IMR-90 (cell line): ENCODE measurements at regions not wholly inside any gene's neighbourhood (a gene's known extent, or its start where the extent isn't known, plus 50 kb on each side); places are given as distances from the start of the nearest gene placed in this dataset.

Source experiments
- ATAC-seq: fragments of 200-7000 bp; cut with Tn5 transposase; 2 replicates; pipeline ENCODE4 v1.9.1; 2020; ENCODE audit warnings: low read depth, mild to moderate bottlenecking, moderate library complexity
- BruUV-seq: library from RNA; stranded (reverse); fragments of 400-500 nt; replicated peaks from 2 replicates; lab custom pipeline; 2021; lab: Mats Ljungman, UMichigan
- CTCF ChIA-PET: fragments of 300-600 bp; formaldehyde crosslinking; extraction: SDS; loops from one replicate; lab custom pipeline; 2021; ENCODE audit warnings: antibody characterized with exemption; lab: Yijun Ruan, JAX
- POLR2A ChIA-PET: fragments of 300-600 bp; sonication (Branson Sonifier 250); formaldehyde crosslinking; loops from one replicate; lab custom pipeline; 2022; ENCODE audit warnings: antibody characterized with exemption; ENCODE audit not compliant: unreplicated experiment; lab: Charles Lee
- DNase-seq: peaks from one replicate; pipeline ENCODE4 v3.0.0; 2013
- H2AFZ ChIP-seq: replicated peaks from 2 replicates; pipeline ENCODE3; 2013; ENCODE audit warnings: low read length, mild to moderate bottlenecking; ENCODE audit not compliant: poor library complexity
- H2AK5ac ChIP-seq: 2 replicates; pipeline ENCODE4 v1.6.1; 2013; ENCODE audit warnings: low read depth, low read length, inconsistent platforms
- H2AK9ac ChIP-seq: replicated peaks from 2 replicates; pipeline ENCODE3; 2013; ENCODE audit warnings: mild to moderate bottlenecking, low read depth, low read length, moderate library complexity; ENCODE audit not compliant: poor library complexity
- H2BK120ac ChIP-seq: 2 replicates; pipeline ENCODE4 v1.6.1; 2013; ENCODE audit warnings: low read depth, low read length, inconsistent platforms
- H2BK15ac ChIP-seq: 3 replicates; pipeline ENCODE4 v1.6.1; 2013; ENCODE audit warnings: low read depth, low read length, inconsistent platforms
- H2BK20ac ChIP-seq: 2 replicates; pipeline ENCODE4 v1.6.1; 2013; ENCODE audit warnings: low read depth, mild to moderate bottlenecking, inconsistent platforms, low read length, moderate library complexity
- H2BK5ac ChIP-seq: 2 replicates; pipeline ENCODE4 v1.6.1; 2013; ENCODE audit warnings: mild to moderate bottlenecking, low read depth, low read length, inconsistent platforms; ENCODE audit not compliant: poor library complexity, severe bottlenecking
- H3K14ac ChIP-seq: replicated peaks from 2 replicates; pipeline ENCODE4 v1.6.1; 2013; ENCODE audit warnings: low read depth, low read length, inconsistent platforms
- H3K18ac ChIP-seq: 2 replicates; pipeline ENCODE4 v1.6.1; 2013; ENCODE audit warnings: low read depth, low read length, control low read depth
- H3K23ac ChIP-seq: 2 replicates; pipeline ENCODE4 v1.6.1; 2013; ENCODE audit warnings: low read depth, low read length, inconsistent platforms
- H3K27ac ChIP-seq: 2 replicates; pipeline ENCODE4 v1.5.1; 2013; ENCODE audit warnings: mild to moderate bottlenecking, control low read depth, low read length; ENCODE audit not compliant: insufficient read depth
- H3K27me3 ChIP-seq: 2 replicates; pipeline ENCODE4 v1.6.1; 2013; ENCODE audit warnings: low read length; ENCODE audit not compliant: control insufficient read depth, insufficient read depth
- H3K36me3 ChIP-seq: 2 replicates; pipeline ENCODE4 v1.6.1; 2013; ENCODE audit warnings: low read length, mixed read lengths; ENCODE audit not compliant: control insufficient read depth, insufficient read depth
- H3K4ac ChIP-seq: 2 replicates; pipeline ENCODE4 v1.6.1; 2013; ENCODE audit warnings: low read depth, low read length, inconsistent platforms
- H3K4me1 ChIP-seq: 2 replicates; pipeline ENCODE4 v1.6.1; 2013; ENCODE audit warnings: low read length, mixed read lengths; ENCODE audit not compliant: control insufficient read depth, insufficient read depth
- H3K4me2 ChIP-seq: 2 replicates; pipeline ENCODE4 v1.6.1; 2013; ENCODE audit warnings: low read depth, mild to moderate bottlenecking, control low read depth, low read length, moderate library complexity
- H3K4me3 ChIP-seq: 2 replicates; pipeline ENCODE4 v1.5.1; 2013; ENCODE audit warnings: low read depth, mild to moderate bottlenecking, control low read depth, low read length, moderate library complexity; ENCODE audit not compliant: insufficient read depth
- H3K56ac ChIP-seq: 2 replicates; pipeline ENCODE4 v1.6.1; 2013; ENCODE audit warnings: low read length, inconsistent platforms; ENCODE audit not compliant: insufficient read depth; ENCODE audit errors: extremely low read depth
- H3K79me1 ChIP-seq, 2 experiments: 2 replicates each; pipeline ENCODE4 v1.6.1; 2013; ENCODE audit warnings: low read length in 2 of 2, inconsistent platforms in 1 of 2, low read depth in 1 of 2
- H3K9ac ChIP-seq: 2 replicates; pipeline ENCODE4 v1.6.1; 2013; ENCODE audit warnings: low read depth, low read length, control low read depth
- H3K9me1 ChIP-seq: 2 replicates; pipeline ENCODE4 v1.6.1; 2013; ENCODE audit warnings: low read length, inconsistent platforms; ENCODE audit not compliant: insufficient read depth
- H3K9me3 ChIP-seq: 2 replicates; pipeline ENCODE4 v1.6.1; 2013; ENCODE audit warnings: low read length; ENCODE audit not compliant: control insufficient read depth, insufficient read depth
- H4K20me1 ChIP-seq: 2 replicates; pipeline ENCODE4 v1.6.1; 2013; ENCODE audit warnings: low read length, inconsistent platforms; ENCODE audit not compliant: insufficient read depth
- H4K5ac ChIP-seq: 2 replicates; pipeline ENCODE4 v1.6.1; 2013; ENCODE audit warnings: mild to moderate bottlenecking, low read depth, low read length, control low read depth
- H4K8ac ChIP-seq, 2 experiments: 2 replicates each; pipeline ENCODE4 v1.6.1; 2013; ENCODE audit warnings: low read depth in 2 of 2, low read length in 2 of 2, control low read depth in 1 of 2, inconsistent platforms in 1 of 2
- H4K91ac ChIP-seq: 2 replicates; pipeline ENCODE4 v1.6.1; 2013; ENCODE audit warnings: low read depth, low read length, inconsistent platforms; ENCODE audit not compliant: insufficient read depth
- BHLHE40 ChIP-seq: fragments of 150-350 bp; IDR thresholded peaks from 2 replicates; pipeline ENCODE4 v1.6.1; 2016; ENCODE audit warnings: mild to moderate bottlenecking, low read depth, low read length
- MXI1 ChIP-seq: IDR thresholded peaks from 2 replicates; pipeline ENCODE4 v1.6.1; 2012; ENCODE audit warnings: low read depth, mild to moderate bottlenecking, low read length, moderate library complexity, borderline replicate concordance
- RCOR1 ChIP-seq: IDR thresholded peaks from 2 replicates; pipeline ENCODE4 v1.6.1; 2012; ENCODE audit warnings: mild to moderate bottlenecking, low read length, improper control_type of control experiment; ENCODE audit not compliant: insufficient replicate concordance
- SMC3 ChIP-seq: fragments of 150-350 bp; IDR thresholded peaks from 2 replicates; pipeline ENCODE4 v1.6.1; 2016; ENCODE audit warnings: low read depth, mild to moderate bottlenecking, antibody characterized with exemption, low read length, moderate library complexity
- USF2 ChIP-seq: fragments of 150-350 bp; IDR thresholded peaks from 2 replicates; pipeline ENCODE4 v1.6.1; 2017; ENCODE audit warnings: mild to moderate bottlenecking, antibody characterized with exemption, low read length, low read depth
- WGBS, 2 experiments: methylation state at CpG; one replicate each; pipeline versions ENCODE4 v1.1.5 to v1.1.7; 2013; ENCODE audit warnings: missing lambda C conversion rate in 2 of 2; ENCODE audit not compliant: insufficient read length in 1 of 2; ENCODE audit errors: extremely low coverage in 2 of 2; 5-methylcytosine and 5-hydroxymethylcytosine counted together
- dilution Hi-C: fragments of 300-500 bp; cut with HindIII; formaldehyde crosslinking; loops from one replicate; pipeline ENCODE4 v1.14.3; 2018; ENCODE audit warnings: low sequenced_read_pairs; ENCODE audit not compliant: unreplicated experiment
- in situ Hi-C: fragments of 300-500 bp; cut with MboI; formaldehyde crosslinking; loops from 3 replicates; pipeline ENCODE4 v1.14.3; 2019; ENCODE audit warnings: low sequenced_read_pairs, inconsistent platforms, mixed read lengths
- intact Hi-C: fragments of 100-400 bp; cut with micrococcal nuclease; formaldehyde crosslinking; loops from 2 replicates; pipeline ENCODE4 v1.10.0; 2022

GRCh38 chr5:39631958-39632357, 207.2 kb upstream of the DAB2 start:
- ATAC-seq (no peak), DNase-seq (no peak)
- dilution Hi-C loops (no loop called here), in situ Hi-C loops (no loop called here), intact Hi-C loops (no loop called here)
- Histone ChIP-seq H2BK20ac (no peak overlapping the region), H2AK5ac (no peak overlapping the region), H4K8ac (no peak overlapping the region), H3K9ac (no peak overlapping the region), H2BK5ac (no peak overlapping the region), H2BK120ac (no peak overlapping the region), H3K79me1 (no peaks in the 10 kb centered on the region), H3K27ac (no peak overlapping the region), H4K91ac (no peak overlapping the region), H4K20me1 (no peaks in the 10 kb centered on the region), H4K5ac (no peak overlapping the region), H3K18ac (no peak overlapping the region), H2AK9ac (no peak overlapping the region), H3K4me3 (no peak overlapping the region), H3K4me1 (no peaks in the 10 kb centered on the region), H2BK15ac (no peak overlapping the region), H3K4ac (no peak overlapping the region), H3K56ac (no peak overlapping the region), H2AFZ (no peak overlapping the region), H3K14ac (no peak overlapping the region), H3K9me1 (no peaks in the 10 kb centered on the region), H3K4me2 (no peak overlapping the region), H3K27me3 (peaks cover 5% of the 10 kb centered on the region; the same call in 1 of the 2 replicates), H3K9me3 (no peaks in the 10 kb centered on the region), H3K23ac (no peak overlapping the region), H3K36me3 (no peaks in the 10 kb centered on the region)
- CTCF ChIA-PET, result no interaction called here
- TF ChIP-seq SMC3 (no peak), RCOR1 (no peak), MXI1 (no peak), BHLHE40 (no peak), USF2 (no peak)
- no TSS peak for BruUV-seq
- no CpG with 5 or more reads among the region's 1 CpG for whole genome bisulfite sequencing, 2 experiments
- POLR2A ChIA-PET, result no interaction called here
